ENCODE measurements at regions not wholly inside any gene's neighbourhood (a gene's known extent, or its start where the extent isn't known, plus 50 kb on each side); places are given as distances from the start of the nearest gene placed in this dataset.

GRCh38 chr1:222109836-222110235 is 367.9 kb upstream of the DUSP10 start:
- no peak for DNase-seq (ENCODE audit: low read depth in 1 of 2, low spot score in 1 of 2)

- no peak for DNase-seq (ENCODE audit: low read depth in 1 of 2, low spot score in 1 of 2)
These were observed 366.1 kb upstream of the DUSP10 start for GRCh38 chr1:222107975-222108374.

GRCh38 chr1:222107267-222107666 is 365.4 kb upstream of the DUSP10 start:
- DNase-seq (ENCODE audit: low read depth in 1 of 2, low spot score in 1 of 2): no peak

- DNase-seq (ENCODE audit: low read depth in 1 of 2, low spot score in 1 of 2): no peak
These were observed 364.5 kb upstream of the DUSP10 start for GRCh38 chr1:222106377-222106776.

GRCh38 chr1:222105861-222106260 is 364.0 kb upstream of the DUSP10 start:
- no peak for DNase-seq (ENCODE audit: low read depth in 1 of 2, low spot score in 1 of 2)

GRCh38 chr1:222105393-222105737 is 363.5 kb upstream of the DUSP10 start:
- no peak for DNase-seq (ENCODE audit: low read depth in 1 of 2, low spot score in 1 of 2)

GRCh38 chr1:222104694-222105392 is 363.0 kb upstream of the DUSP10 start:
- DNase-seq (ENCODE audit: low read depth in 1 of 2, low spot score in 1 of 2): no peak

- DNase-seq (ENCODE audit: low read depth in 1 of 2, low spot score in 1 of 2): no peak
These were observed 362.2 kb upstream of the DUSP10 start for GRCh38 chr1:222104097-222104496.

- no peak for DNase-seq (ENCODE audit: low read depth in 1 of 2, low spot score in 1 of 2)
These were observed 357.9 kb upstream of the DUSP10 start for GRCh38 chr1:222099746-222100145.

GRCh38 chr1:222098404-222098803 is 356.5 kb upstream of the DUSP10 start:
- no peak for DNase-seq (ENCODE audit: low read depth in 1 of 2, low spot score in 1 of 2)

- DNase-seq (ENCODE audit: low read depth in 1 of 2, low spot score in 1 of 2): no peak
These were observed 355.7 kb upstream of the DUSP10 start for GRCh38 chr1:222097588-222097987.

- no peak for DNase-seq (ENCODE audit: low read depth in 1 of 2, low spot score in 1 of 2)
These were observed 355.0 kb upstream of the DUSP10 start for GRCh38 chr1:222096883-222097282.

- no peak for DNase-seq (ENCODE audit: low read depth in 1 of 2, low spot score in 1 of 2)
These were observed 354.5 kb upstream of the DUSP10 start for GRCh38 chr1:222096476-222096772.

- peak; percentile 17 to 37 for DNase-seq (ENCODE audit: low read depth in 1 of 2, low spot score in 1 of 2)
These were observed 354.0 kb upstream of the DUSP10 start for GRCh38 chr1:222095606-222096475.

GRCh38 chr1:222093518-222093917 is 351.6 kb upstream of the DUSP10 start:
- no peak for DNase-seq (ENCODE audit: low read depth in 1 of 2, low spot score in 1 of 2)

- DNase-seq (ENCODE audit: low read depth in 1 of 2, low spot score in 1 of 2): no peak
These were observed 348.2 kb upstream of the DUSP10 start for GRCh38 chr1:222090103-222090502.

- no peak for DNase-seq (ENCODE audit: low read depth in 1 of 2, low spot score in 1 of 2)
These were observed 345.5 kb upstream of the DUSP10 start for GRCh38 chr1:222087221-222087920.

- DNase-seq (ENCODE audit: low read depth in 1 of 2, low spot score in 1 of 2): no peak
These were observed 343.1 kb upstream of the DUSP10 start for GRCh38 chr1:222084996-222085395.

- DNase-seq (ENCODE audit: low read depth in 1 of 2, low spot score in 1 of 2): no peak
These were observed 342.2 kb upstream of the DUSP10 start for GRCh38 chr1:222084048-222084447.

GRCh38 chr1:222081859-222082258 is 340.0 kb upstream of the DUSP10 start:
- no peak for DNase-seq (ENCODE audit: low read depth in 1 of 2, low spot score in 1 of 2)

- no peak for DNase-seq (ENCODE audit: low read depth in 1 of 2, low spot score in 1 of 2)
These were observed 337.7 kb upstream of the DUSP10 start for GRCh38 chr1:222079566-222079965.

GRCh38 chr1:222077206-222077605 is 335.3 kb upstream of the DUSP10 start:
- no peak for DNase-seq (ENCODE audit: low read depth in 1 of 2, low spot score in 1 of 2)

All from stimulated activated CD4-positive, alpha-beta T cell treated with anti-CD3 and anti-CD28 coated beads, Interleukin-15, amount 100 ng/mL, for 1 hour (primary cell).